Liver (tissue), 7 donors: ENCODE measurements at regions not wholly inside any gene's neighbourhood (a gene's known extent, or its start where the extent isn't known, plus 50 kb on each side); places are given as distances from the start of the nearest gene placed in this dataset.
A peak's percentile ranks its signal among the peaks of the same experiment; 100 is the strongest.

ENCODE experiments used
- DNase-seq: peaks from one replicate; pipeline ENCODE4 v3.0.0-alpha.2; 2017; ENCODE audit warnings: low spot score
- H3K27ac ChIP-seq, 2 donors: one replicate each; pipeline ENCODE4 v1.7.0; 2013; ENCODE audit warnings: inconsistent platforms in 2 of 2, low read length in 2 of 2, control low read depth in 1 of 2, low read depth in 1 of 2, mild to moderate bottlenecking in 1 of 2
- H3K27me3 ChIP-seq, 4 donors: one replicate each; pipeline versions ENCODE4 v1.6.1 to v1.7.0; 2013; ENCODE audit warnings: low read length in 3 of 4, inconsistent platforms in 1 of 4, mild to moderate bottlenecking in 1 of 4, moderate library complexity in 1 of 4; ENCODE audit not compliant: control insufficient read depth in 4 of 4, insufficient read depth in 4 of 4
- H3K36me3 ChIP-seq, 4 donors: one replicate each; pipeline versions ENCODE4 v1.6.1 to v1.7.0; 2013; ENCODE audit warnings: low read length in 3 of 4, mild to moderate bottlenecking in 3 of 4, low read depth in 1 of 4, moderate library complexity in 1 of 4; ENCODE audit not compliant: control insufficient read depth in 4 of 4, insufficient read depth in 3 of 4
- H3K4me1 ChIP-seq, 4 donors: one replicate each; pipeline versions ENCODE4 v1.6.1 to v1.7.0; 2013; ENCODE audit warnings: low read length in 3 of 4, mild to moderate bottlenecking in 3 of 4, moderate library complexity in 1 of 4; ENCODE audit not compliant: control insufficient read depth in 4 of 4, insufficient read depth in 4 of 4
- H3K4me3 ChIP-seq, 3 donors: one replicate each; pipeline versions ENCODE4 v1.6.1 to v1.7.0; 2013; ENCODE audit warnings: low read length in 3 of 3, control low read depth in 1 of 3, low read depth in 1 of 3, mild to moderate bottlenecking in 1 of 3
- H3K9ac ChIP-seq, 2 donors: one replicate each; pipeline ENCODE4 v1.7.0; 2013; ENCODE audit warnings: low read length in 2 of 2, mild to moderate bottlenecking in 2 of 2, moderate library complexity in 2 of 2, control low read depth in 1 of 2, low read depth in 1 of 2
- H3K9me3 ChIP-seq, 4 donors: one replicate each; pipeline versions ENCODE4 v1.6.1 to v1.7.0; 2013; ENCODE audit warnings: low read length in 3 of 4; ENCODE audit not compliant: control insufficient read depth in 4 of 4
- EGR1 ChIP-seq, 2 donors: IDR thresholded peaks; 2 replicates each; pipeline ENCODE4 v1.6.1; 2016 to 2018; ENCODE audit warnings: antibody characterized with exemption in 2 of 2, low read depth in 2 of 2
- FOXA1 ChIP-seq: IDR thresholded peaks from 2 replicates; pipeline ENCODE4 v1.6.1; 2016; ENCODE audit warnings: antibody characterized with exemption
- FOXA2 ChIP-seq: IDR thresholded peaks from 2 replicates; pipeline ENCODE4 v1.6.1; 2016; ENCODE audit warnings: antibody characterized with exemption
- GABPA ChIP-seq, 2 donors: IDR thresholded peaks in 1 of 2; conservative IDR thresholded peaks in 1 of 2; 2 replicates each; pipeline ENCODE4 v1.6.1; 2016; ENCODE audit warnings: antibody characterized with exemption in 2 of 2, mild to moderate bottlenecking in 1 of 2, moderate library complexity in 1 of 2
- HNF4A ChIP-seq, 2 donors: conservative IDR thresholded peaks; 2 replicates each; pipeline ENCODE4 v1.6.1; 2016; ENCODE audit warnings: antibody characterized with exemption in 2 of 2, mild to moderate bottlenecking in 2 of 2
- JUND ChIP-seq, 2 donors: IDR thresholded peaks; 2 replicates each; pipeline ENCODE4 v1.6.1; 2016; ENCODE audit warnings: antibody characterized with exemption in 2 of 2
- NR2F2 ChIP-seq: IDR thresholded peaks from 2 replicates; pipeline ENCODE4 v1.6.1; 2016; ENCODE audit warnings: antibody characterized with exemption
- RAD21 ChIP-seq, 2 donors: IDR thresholded peaks; 2 replicates each; pipeline ENCODE4 v1.6.1; 2016; ENCODE audit warnings: antibody characterized with exemption in 2 of 2, mild to moderate bottlenecking in 2 of 2
- SP1 ChIP-seq: IDR thresholded peaks from 2 replicates; pipeline ENCODE4 v1.6.1; 2018; ENCODE audit warnings: antibody characterized with exemption, mild to moderate bottlenecking
- TAF1 ChIP-seq: conservative IDR thresholded peaks from 2 replicates; pipeline ENCODE4 v1.6.1; 2016; ENCODE audit warnings: antibody characterized with exemption, mild to moderate bottlenecking
- YY1 ChIP-seq: IDR thresholded peaks from 2 replicates; pipeline ENCODE4 v1.6.1; 2016; ENCODE audit warnings: antibody characterized with exemption, mild to moderate bottlenecking
- WGBS: extraction: QIAGEN DNeasy Blood & Tissue Kit; methylation state at CpG from one replicate; pipeline ENCODE4 v1.1.7; 2013; 5-methylcytosine and 5-hydroxymethylcytosine counted together
- TF ChIP-seq, protein P1 (sequence below): IDR thresholded peaks from 2 replicates; pipeline ENCODE4 v1.6.1; 2016; ENCODE audit warnings: antibody characterized with exemption
- TF ChIP-seq, protein P2 (sequence below): IDR thresholded peaks from 2 replicates; pipeline ENCODE4 v1.6.1; 2016; ENCODE audit warnings: antibody characterized with exemption, mild to moderate bottlenecking
- TF ChIP-seq, protein P3 (sequence below): IDR thresholded peaks from 2 replicates; pipeline ENCODE4 v1.6.1; 2016; ENCODE audit warnings: antibody characterized with exemption
- donor health status: healthy.
- donor health status: healthy.
- donor health status: healthy.
- donor health status: healthy.

DNA sequence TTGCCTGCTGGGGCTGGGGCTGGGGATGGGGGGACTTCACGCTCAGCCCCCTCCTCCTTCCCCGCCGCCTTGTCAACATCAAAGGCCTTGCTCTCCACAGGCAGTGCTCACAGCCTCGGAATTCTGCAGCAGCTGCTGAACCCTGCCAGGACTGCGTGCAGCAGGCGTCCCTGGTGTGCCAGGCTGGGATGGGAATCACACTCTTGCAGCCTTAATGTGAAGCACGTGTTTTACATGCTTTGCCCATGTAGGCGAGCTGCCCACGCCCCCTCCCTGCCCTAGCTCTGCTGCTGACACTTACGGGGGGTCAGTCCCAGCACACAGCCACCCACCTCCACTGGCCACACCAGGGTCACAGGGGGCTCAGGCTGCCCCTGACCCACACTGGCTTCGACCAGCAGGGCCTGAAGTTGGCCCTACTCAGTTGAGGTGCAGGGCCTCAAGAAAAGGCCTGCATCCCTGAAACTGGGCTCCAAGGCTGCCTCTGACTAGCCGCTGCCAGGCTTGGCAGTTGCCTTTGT lies 276.2 kb upstream of the RTL1 start:
- DNase-seq = peak; percentile 0
- Histone ChIP-seq H3K27ac (no peak overlapping the region), H3K4me3 (no peak overlapping the region), H3K9me3 (peaks cover 0 to 5% (median 2%) of the 10 kb centered on the region in 4 donors), H3K27me3 (no peaks in the 10 kb centered on the region), H3K9ac (no peak overlapping the region), H3K4me1 (no peaks in the 10 kb centered on the region), H3K36me3 (no peaks in the 10 kb centered on the region)
- no peak for TF ChIP-seq FOXA1
- TF ChIP-seq YY1 = no peak
- TF ChIP-seq JUND (IDR thresholded peaks at IDR 0.05) = no peak
- no peak for TF ChIP-seq EGR1 (IDR thresholded peaks at IDR 0.05; ENCODE audit: low read depth in 2 of 2)
- TF ChIP-seq, protein P1, sequence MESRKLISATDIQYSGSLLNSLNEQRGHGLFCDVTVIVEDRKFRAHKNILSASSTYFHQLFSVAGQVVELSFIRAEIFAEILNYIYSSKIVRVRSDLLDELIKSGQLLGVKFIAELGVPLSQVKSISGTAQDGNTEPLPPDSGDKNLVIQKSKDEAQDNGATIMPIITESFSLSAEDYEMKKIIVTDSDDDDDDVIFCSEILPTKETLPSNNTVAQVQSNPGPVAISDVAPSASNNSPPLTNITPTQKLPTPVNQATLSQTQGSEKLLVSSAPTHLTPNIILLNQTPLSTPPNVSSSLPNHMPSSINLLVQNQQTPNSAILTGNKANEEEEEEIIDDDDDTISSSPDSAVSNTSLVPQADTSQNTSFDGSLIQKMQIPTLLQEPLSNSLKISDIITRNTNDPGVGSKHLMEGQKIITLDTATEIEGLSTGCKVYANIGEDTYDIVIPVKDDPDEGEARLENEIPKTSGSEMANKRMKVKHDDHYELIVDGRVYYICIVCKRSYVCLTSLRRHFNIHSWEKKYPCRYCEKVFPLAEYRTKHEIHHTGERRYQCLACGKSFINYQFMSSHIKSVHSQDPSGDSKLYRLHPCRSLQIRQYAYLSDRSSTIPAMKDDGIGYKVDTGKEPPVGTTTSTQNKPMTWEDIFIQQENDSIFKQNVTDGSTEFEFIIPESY = no peak
- TF ChIP-seq FOXA2 = no peak
- TF ChIP-seq SP1 = no peak
- no peak for TF ChIP-seq GABPA (IDR thresholded peaks at IDR 0.05 in 1 of 2, conservative IDR thresholded peaks at IDR 0.05 in 1 of 2)
- TF ChIP-seq, protein P2, sequence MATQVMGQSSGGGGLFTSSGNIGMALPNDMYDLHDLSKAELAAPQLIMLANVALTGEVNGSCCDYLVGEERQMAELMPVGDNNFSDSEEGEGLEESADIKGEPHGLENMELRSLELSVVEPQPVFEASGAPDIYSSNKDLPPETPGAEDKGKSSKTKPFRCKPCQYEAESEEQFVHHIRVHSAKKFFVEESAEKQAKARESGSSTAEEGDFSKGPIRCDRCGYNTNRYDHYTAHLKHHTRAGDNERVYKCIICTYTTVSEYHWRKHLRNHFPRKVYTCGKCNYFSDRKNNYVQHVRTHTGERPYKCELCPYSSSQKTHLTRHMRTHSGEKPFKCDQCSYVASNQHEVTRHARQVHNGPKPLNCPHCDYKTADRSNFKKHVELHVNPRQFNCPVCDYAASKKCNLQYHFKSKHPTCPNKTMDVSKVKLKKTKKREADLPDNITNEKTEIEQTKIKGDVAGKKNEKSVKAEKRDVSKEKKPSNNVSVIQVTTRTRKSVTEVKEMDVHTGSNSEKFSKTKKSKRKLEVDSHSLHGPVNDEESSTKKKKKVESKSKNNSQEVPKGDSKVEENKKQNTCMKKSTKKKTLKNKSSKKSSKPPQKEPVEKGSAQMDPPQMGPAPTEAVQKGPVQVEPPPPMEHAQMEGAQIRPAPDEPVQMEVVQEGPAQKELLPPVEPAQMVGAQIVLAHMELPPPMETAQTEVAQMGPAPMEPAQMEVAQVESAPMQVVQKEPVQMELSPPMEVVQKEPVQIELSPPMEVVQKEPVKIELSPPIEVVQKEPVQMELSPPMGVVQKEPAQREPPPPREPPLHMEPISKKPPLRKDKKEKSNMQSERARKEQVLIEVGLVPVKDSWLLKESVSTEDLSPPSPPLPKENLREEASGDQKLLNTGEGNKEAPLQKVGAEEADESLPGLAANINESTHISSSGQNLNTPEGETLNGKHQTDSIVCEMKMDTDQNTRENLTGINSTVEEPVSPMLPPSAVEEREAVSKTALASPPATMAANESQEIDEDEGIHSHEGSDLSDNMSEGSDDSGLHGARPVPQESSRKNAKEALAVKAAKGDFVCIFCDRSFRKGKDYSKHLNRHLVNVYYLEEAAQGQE = no peak
- TF ChIP-seq, protein P3, sequence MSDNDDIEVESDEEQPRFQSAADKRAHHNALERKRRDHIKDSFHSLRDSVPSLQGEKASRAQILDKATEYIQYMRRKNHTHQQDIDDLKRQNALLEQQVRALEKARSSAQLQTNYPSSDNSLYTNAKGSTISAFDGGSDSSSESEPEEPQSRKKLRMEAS = no peak
- TF ChIP-seq TAF1 = no peak
- TF ChIP-seq NR2F2 = no peak
- whole genome bisulfite sequencing = 91% methylated on average over 12 of the region's 12 CpGs

DNA sequence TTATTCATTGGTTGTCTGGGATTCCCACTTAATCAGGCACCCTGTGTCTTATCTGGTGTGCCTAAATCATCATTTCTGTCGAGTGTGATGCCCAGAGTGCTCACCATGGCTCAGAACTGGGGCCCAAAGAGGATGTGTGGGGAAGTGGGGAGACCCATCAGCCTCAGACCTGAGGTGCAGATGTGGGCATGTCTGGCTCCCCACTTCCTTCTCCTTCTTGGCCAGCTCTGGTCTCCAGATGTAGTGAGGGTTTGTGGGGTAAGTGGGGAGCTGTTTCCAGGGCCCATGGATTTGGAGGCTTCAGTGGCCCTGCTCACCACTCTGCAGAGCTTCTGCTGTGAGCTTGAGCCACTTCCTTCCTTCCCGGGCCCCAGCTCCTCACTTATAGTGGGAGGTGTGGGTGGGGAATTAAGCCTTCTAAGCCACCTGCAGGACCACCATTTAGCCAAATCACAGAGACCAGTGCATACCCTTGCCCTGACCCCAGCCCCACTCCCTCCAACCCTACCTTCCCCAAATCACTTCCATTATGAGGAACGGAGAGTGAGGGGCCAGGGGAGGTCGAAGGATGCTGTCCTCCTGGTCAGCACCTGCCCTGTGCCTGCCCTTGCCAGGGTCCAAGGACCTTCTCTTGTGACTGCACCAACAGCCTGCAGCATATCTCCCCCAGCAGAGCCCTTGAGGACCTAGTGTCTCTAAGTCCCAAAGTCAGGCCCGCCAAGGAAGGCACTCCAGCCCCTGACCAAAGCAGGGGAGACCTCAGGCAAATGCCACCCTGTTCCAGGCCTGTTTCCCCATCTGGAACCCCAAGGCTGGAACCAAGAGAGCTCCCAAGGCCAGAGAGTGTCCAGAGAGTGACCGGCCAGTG lies 278.2 kb upstream of the RTL1 start:
- no peak overlapping the region for H3K27ac ChIP-seq
- no peaks in the 10 kb centered on the region for H3K36me3 ChIP-seq
- 78% methylated on average over 6 of the region's 6 CpGs for whole genome bisulfite sequencing
- H3K9me3 ChIP-seq = peaks cover 0 to 5% (median 2%) of the 10 kb centered on the region in 4 donors
- TF ChIP-seq, protein P3 = no peak
- TF ChIP-seq RAD21 (IDR thresholded peaks at IDR 0.05) (no peak), FOXA1 (no peak), HNF4A (conservative IDR thresholded peaks at IDR 0.05) (no peak)
- no peak overlapping the region for H3K4me3 ChIP-seq
- no peaks in the 10 kb centered on the region for H3K27me3 ChIP-seq
- no peak overlapping the region for H3K9ac ChIP-seq
- H3K4me1 ChIP-seq = no peaks in the 10 kb centered on the region
- peak; percentile 13 for DNase-seq
